ENCODE measurements at regions not wholly inside any gene's neighbourhood (a gene's known extent, or its start where the extent isn't known, plus 50 kb on each side); places are given as distances from the start of the nearest gene placed in this dataset.
A peak's percentile ranks its signal among the peaks of the same experiment; 100 is the strongest.

DNA sequence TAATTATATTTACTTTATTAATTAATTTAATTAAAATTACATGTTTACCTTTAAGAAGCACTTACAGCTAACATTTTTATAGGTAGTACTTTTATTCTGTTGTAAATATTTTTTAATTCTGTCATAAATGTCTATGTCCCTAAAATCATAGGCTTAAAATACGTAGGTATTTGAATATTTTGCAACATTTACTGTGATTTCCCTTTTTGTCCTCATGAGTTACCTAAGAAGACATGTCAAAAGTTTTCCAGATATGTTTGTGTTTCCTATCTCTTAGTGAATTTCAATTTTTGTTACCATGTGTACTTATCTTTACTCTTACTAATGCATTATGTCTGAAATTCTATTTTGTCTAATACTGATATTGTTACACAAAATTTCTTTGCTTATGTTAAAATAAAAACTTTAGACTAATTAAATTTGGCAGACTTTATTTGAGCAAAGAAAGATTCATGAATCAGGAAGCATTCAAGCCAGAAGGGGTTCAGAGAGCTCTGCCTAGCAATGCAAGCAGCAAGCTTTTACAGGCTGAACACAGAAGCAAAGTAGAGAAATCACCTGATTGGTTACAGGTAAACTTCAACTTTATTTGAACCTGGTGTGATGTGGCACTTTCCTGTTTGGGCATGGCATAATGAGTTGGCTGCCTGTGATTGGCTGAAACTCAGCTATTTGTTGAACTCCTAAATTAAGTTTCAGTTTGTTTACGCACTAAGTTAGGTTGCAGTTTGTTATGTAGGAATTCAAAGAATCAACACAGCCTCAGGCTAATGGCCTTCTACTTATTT, 123.2 kb upstream of the TMEM170B start:
- Histone ChIP-seq H3K9ac (ENCODE audit: low read depth, low read length) (no peak overlapping the region), H3K36me3 (ENCODE audit: insufficient read depth, low read length) (no peaks in the 10 kb centered on the region), H3K79me2 (ENCODE audit: insufficient read depth, low read length) (no peaks in the 10 kb centered on the region), H3K4me3 (ENCODE audit: low read depth in 1 of 2, low read length in 2 of 2) (no peak overlapping the region), H3K27ac (ENCODE audit: low read length) (no peak overlapping the region), H3K4me2 (ENCODE audit: insufficient read depth, low read length) (no peak overlapping the region), H2AFZ (ENCODE audit: low read depth, low read length) (no peak overlapping the region; the same call in 1 of the 2 replicates), H3K4me1 (ENCODE audit: insufficient read depth, low read length) (no peaks in the 10 kb centered on the region), H3K9me3 (ENCODE audit: insufficient read depth, low read length, severe bottlenecking) (no peaks in the 10 kb centered on the region), H4K20me1 (ENCODE audit: insufficient read depth, low read length) (no peaks in the 10 kb centered on the region), H3K27me3 (ENCODE audit: insufficient read depth, low read length, poor library complexity) (no peaks in the 10 kb centered on the region)
- DNase-seq (no peak), ATAC-seq (ENCODE audit: insufficient read depth, low read depth) (no peak)
- TF ChIP-seq EZH2 (IDR thresholded peaks at IDR 0.05; ENCODE audit: borderline replicate concordance, low read depth, low read length, severe bottlenecking): no peak

DNA sequence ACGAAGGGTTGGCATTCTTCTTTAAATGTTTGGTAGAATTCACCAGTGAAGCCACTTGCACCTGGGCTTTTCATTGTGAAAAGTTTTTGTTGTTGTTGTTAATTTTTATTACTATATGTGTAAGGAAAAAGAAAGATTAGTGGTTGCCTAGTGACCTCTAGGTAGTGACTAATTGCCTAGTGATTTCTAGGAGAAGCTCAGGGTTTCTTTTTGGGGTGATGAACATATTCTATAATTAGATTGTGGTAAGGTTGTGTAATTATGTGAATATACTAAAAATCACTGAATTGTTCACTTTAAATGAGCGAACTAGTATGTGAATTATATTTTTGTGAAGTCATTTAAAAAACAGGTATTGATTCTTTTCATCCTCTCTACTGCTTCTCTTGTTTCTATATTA, 123.8 kb upstream of the TMEM170B start:
- no peak for TF ChIP-seq EZH2 (IDR thresholded peaks at IDR 0.05; ENCODE audit: borderline replicate concordance, low read depth, low read length, severe bottlenecking)
- TF ChIP-seq, protein P1, sequence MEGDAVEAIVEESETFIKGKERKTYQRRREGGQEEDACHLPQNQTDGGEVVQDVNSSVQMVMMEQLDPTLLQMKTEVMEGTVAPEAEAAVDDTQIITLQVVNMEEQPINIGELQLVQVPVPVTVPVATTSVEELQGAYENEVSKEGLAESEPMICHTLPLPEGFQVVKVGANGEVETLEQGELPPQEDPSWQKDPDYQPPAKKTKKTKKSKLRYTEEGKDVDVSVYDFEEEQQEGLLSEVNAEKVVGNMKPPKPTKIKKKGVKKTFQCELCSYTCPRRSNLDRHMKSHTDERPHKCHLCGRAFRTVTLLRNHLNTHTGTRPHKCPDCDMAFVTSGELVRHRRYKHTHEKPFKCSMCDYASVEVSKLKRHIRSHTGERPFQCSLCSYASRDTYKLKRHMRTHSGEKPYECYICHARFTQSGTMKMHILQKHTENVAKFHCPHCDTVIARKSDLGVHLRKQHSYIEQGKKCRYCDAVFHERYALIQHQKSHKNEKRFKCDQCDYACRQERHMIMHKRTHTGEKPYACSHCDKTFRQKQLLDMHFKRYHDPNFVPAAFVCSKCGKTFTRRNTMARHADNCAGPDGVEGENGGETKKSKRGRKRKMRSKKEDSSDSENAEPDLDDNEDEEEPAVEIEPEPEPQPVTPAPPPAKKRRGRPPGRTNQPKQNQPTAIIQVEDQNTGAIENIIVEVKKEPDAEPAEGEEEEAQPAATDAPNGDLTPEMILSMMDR (IDR thresholded peaks at IDR 0.05; ENCODE audit: borderline replicate concordance, extremely low read depth, low read length, poor library complexity, severe bottlenecking): no peak
- DNase-seq (no peak), ATAC-seq (ENCODE audit: insufficient read depth, low read depth) (no peak)
- Histone ChIP-seq H3K27me3 (ENCODE audit: insufficient read depth, low read length, poor library complexity) (no peaks in the 10 kb centered on the region), H3K9me3 (ENCODE audit: insufficient read depth, low read length, severe bottlenecking) (no peaks in the 10 kb centered on the region), H2AFZ (ENCODE audit: low read depth, low read length) (no peak overlapping the region), H3K9ac (ENCODE audit: low read depth, low read length) (no peak overlapping the region), H3K4me2 (ENCODE audit: insufficient read depth, low read length) (no peak overlapping the region), H3K27ac (ENCODE audit: low read length) (no peak overlapping the region), H3K36me3 (ENCODE audit: insufficient read depth, low read length) (no peaks in the 10 kb centered on the region), H3K4me1 (ENCODE audit: insufficient read depth, low read length) (no peaks in the 10 kb centered on the region), H3K4me3 (ENCODE audit: low read depth in 1 of 2, low read length in 2 of 2) (no peak overlapping the region), H3K79me2 (ENCODE audit: insufficient read depth, low read length) (no peaks in the 10 kb centered on the region), H4K20me1 (ENCODE audit: insufficient read depth, low read length) (no peaks in the 10 kb centered on the region)

DNA sequence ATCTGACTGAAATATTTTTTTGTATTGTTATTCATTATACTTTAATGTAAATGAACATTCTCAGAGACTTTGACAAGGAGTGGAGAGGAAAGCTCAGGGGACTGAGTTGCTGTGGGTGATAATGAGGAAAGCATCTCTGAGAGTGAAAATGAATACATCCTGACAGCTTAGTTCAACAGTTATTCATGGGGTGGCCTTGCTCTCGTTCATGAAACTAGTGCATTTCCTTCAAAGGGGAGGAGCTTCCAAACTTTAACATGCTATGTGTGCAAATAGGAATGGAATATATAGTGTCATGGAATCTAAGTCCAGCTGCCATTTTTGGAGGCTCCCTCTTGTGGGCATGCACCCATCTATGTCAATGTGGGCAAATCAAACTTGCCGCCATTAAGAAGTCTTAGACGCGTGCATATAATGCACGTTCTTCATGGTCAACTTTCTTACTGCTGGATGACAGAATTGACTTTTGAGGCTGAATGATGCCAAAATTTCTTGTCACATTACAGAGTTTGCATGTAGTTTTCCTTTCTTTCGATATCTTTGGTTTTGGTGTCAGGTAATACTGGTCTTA, 124.3 kb upstream of the TMEM170B start:
- Histone ChIP-seq H3K36me3 (ENCODE audit: insufficient read depth, low read length) (no peaks in the 10 kb centered on the region), H3K4me2 (ENCODE audit: insufficient read depth, low read length) (no peak overlapping the region), H3K27me3 (ENCODE audit: insufficient read depth, low read length, poor library complexity) (no peaks in the 10 kb centered on the region), H3K9me3 (ENCODE audit: insufficient read depth, low read length, severe bottlenecking) (no peaks in the 10 kb centered on the region), H3K9ac (ENCODE audit: low read depth, low read length) (no peak overlapping the region), H3K4me3 (ENCODE audit: low read depth in 1 of 2, low read length in 2 of 2) (no peak overlapping the region), H3K4me1 (ENCODE audit: insufficient read depth, low read length) (no peaks in the 10 kb centered on the region), H3K27ac (ENCODE audit: low read length) (no peak overlapping the region), H2AFZ (ENCODE audit: low read depth, low read length) (no peak overlapping the region), H3K79me2 (ENCODE audit: insufficient read depth, low read length) (no peaks in the 10 kb centered on the region), H4K20me1 (ENCODE audit: insufficient read depth, low read length) (no peaks in the 10 kb centered on the region)
- TF ChIP-seq, protein P1 (IDR thresholded peaks at IDR 0.05; ENCODE audit: borderline replicate concordance, extremely low read depth, low read length, poor library complexity, severe bottlenecking): no peak
- no peak for TF ChIP-seq EZH2 (IDR thresholded peaks at IDR 0.05; ENCODE audit: borderline replicate concordance, low read depth, low read length, severe bottlenecking)
- ATAC-seq (ENCODE audit: insufficient read depth, low read depth) (no peak), DNase-seq (no peak)

DNA sequence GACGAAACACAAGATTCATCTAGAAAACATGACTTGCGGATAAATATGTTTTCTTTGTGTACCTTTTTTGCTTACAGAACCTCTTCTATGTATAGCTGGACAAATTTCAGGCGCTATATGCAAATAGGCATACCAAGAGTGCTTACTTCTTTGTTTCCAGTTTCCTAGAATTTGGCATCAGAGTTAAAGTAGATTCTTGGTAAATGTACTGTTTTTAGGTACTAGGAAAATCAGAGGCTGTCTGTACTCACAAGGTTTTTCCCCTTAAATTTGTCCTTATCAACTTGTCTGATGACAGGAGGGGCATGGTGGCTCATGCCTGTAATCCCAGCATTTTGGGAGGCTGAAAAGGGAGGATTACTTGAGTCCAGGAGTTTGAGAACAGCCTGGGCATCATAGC, 124.9 kb upstream of the TMEM170B start:
- no peaks in the 10 kb centered on the region for H3K9me3 ChIP-seq (ENCODE audit: insufficient read depth, low read length, severe bottlenecking)
- no peak overlapping the region for H2AFZ ChIP-seq (ENCODE audit: low read depth, low read length)
- no peaks in the 10 kb centered on the region for H3K79me2 ChIP-seq (ENCODE audit: insufficient read depth, low read length)
- H3K27me3 ChIP-seq (ENCODE audit: insufficient read depth, low read length, poor library complexity): no peaks in the 10 kb centered on the region
- no peaks in the 10 kb centered on the region for H3K4me1 ChIP-seq (ENCODE audit: insufficient read depth, low read length)
- TF ChIP-seq, protein P1 (IDR thresholded peaks at IDR 0.05; ENCODE audit: borderline replicate concordance, extremely low read depth, low read length, poor library complexity, severe bottlenecking): no peak
- no peak for TF ChIP-seq EZH2 (IDR thresholded peaks at IDR 0.05; ENCODE audit: borderline replicate concordance, low read depth, low read length, severe bottlenecking)
- H3K4me3 ChIP-seq (ENCODE audit: low read depth in 1 of 2, low read length in 2 of 2): no peak overlapping the region
- peak; percentile 37; the same call in 2 of the 3 replicates for ATAC-seq (ENCODE audit: insufficient read depth, low read depth)
- no peak for DNase-seq
- H3K4me2 ChIP-seq (ENCODE audit: insufficient read depth, low read length): no peak overlapping the region
- H3K27ac ChIP-seq (ENCODE audit: low read length): no peak overlapping the region
- no peaks in the 10 kb centered on the region for H3K36me3 ChIP-seq (ENCODE audit: insufficient read depth, low read length)
- H3K9ac ChIP-seq (ENCODE audit: low read depth, low read length): no peak overlapping the region
- H4K20me1 ChIP-seq (ENCODE audit: insufficient read depth, low read length): no peaks in the 10 kb centered on the region
